ENCODE measurements at regions not wholly inside any gene's neighbourhood (a gene's known extent, or its start where the extent isn't known, plus 50 kb on each side); places are given as distances from the start of the nearest gene placed in this dataset.
A peak's percentile ranks its signal among the peaks of the same experiment; 100 is the strongest.

DNA sequence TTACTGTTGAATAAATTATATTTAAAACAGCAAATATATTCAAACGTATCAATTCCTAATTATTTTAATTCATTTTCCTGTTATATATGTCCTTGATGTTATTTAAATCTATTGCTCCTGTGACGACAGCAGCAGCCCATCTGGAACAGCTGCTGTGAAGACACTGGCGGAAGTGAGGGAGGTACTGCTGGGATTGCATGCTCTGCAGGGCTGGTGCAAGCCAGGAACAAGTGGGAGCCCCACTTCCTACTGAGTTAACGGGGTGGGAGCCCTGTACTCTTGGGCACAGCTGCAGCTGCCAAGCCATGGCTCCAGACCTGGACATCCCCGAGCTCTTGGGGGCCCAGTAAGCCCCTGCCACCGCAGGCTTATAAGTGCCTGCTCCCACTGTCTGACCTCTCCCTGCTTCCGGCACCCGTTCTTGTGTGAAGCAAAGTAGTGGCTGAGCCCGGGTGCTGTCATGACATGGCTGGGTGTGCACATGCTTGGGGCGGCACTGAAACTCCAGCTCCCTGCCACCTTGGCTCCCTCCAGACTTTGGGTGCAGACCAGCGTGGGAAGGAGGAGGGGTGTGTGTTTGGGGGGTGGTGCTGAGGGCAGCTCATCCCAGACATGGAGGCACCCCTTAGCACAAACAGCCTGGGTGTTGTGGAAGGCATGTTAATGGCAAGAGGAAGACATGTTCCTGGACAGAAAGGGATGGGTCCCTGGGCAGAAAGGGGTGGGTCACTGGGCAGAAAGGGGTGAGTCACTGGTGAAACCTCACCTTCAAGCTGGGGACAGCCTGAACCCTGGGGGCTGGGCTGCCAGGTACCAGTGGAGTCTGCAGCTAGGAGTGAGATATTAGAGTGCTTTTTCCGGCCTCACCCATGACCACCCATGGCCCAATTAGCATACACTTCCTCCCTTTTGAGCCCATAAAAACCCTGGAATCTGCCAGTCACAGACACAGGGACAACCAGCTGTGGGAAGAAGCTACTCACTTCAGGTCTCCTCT, 1981.3 kb upstream of the IGFBP7 start:
- DNase-seq, result no peak

DNA sequence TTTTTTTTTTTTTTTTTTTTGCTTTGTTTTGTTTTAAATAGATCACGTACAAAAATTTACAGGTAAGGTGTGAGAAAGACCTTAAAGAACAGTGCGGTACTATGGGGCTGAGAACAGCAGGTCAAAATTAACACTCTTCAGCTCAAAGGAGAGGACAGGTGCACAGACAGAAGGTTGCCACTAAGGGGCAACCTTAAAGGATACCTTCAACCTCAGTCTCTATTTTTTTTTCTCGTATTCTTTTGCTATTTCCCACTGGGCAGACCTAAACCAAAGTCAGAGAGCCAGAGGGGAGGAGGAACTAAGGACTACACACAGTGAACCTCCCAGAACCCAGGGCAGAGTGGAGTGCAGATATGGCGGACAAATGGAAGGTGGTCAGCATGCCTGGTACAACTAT, 1984.3 kb upstream of the IGFBP7 start:
- DNase-seq, result no peak

DNA sequence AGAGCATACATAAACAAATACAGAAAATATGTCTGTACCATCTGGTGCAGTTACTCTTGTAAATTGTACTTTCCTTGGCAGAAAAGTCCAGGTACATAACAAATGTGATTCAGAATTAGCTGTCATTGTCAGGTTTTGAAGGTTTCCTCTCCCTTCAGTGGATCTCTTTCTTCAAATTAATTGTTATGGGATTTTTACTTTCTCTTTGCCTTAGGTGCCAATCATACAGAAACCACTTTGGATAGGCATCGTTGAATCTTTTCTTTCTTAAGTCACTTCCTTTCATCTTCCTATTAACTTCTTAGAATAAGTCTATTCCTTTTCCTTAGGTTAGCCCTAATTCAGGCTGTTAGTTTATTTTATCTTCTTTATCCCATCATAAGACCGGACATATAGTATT, 1992.1 kb upstream of the IGFBP7 start:
- no peak for DNase-seq

DNA sequence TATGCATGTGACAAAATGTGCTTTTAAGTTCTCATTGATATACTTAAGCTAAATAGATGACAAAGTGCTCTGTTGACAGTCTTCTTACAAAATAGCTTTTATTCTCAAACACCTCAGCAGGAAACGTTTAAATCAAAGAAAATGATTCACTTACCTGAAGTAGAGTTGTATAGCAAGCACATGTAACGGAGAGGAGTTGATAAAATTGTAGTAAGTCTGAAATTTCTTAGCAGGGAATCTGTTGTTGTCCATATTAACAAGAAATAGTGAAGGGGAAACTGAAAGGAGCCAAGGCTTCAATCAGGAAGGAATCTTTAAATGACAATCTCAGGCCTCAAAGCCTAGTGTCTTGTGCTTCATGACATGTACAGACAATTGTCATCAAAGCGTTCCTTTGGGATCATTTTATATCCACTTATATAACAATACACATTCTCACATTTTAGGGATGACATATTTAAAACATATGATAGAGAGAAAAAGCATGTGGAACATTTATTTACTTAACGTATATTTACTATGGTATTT, 2010.2 kb upstream of the IGFBP7 start:
- no peak for DNase-seq

DNA sequence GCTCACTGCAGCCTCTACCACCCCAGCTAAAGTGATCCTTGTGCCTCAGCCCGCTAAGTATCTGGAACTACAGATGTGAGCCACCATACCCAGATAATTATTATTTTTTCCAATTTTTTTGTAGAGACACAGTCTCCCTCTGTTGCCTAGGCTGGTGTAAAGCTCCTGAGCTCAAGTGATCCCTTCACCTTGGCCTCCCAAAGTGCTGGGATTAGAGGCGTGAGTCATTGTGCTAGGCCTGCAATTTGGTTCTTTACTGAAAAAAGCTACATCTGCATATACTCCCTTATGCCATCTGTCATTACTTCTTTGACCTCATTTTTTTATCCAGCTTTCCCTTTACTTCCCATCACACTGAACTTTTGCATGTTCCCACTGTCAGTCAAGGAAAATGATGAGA, 2012.4 kb upstream of the IGFBP7 start:
- no peak for DNase-seq

DNA sequence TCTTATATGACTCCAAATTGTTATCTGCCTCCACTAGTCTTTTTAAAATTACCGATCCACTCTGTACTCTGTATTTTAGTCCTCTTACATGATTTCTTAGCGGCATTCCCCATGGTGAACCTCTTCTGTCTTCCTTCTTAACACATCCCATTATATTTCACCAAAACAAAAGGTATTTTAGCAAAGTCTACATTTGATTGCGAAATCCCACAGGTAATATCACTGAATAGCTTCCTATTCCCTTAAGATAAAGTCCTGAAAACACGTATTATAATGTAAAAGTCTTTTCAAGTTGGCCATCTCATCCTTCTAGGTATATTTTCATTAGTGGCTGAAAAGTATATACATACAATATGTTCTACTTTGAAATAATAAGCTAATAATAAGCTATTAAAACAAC, 2016.0 kb upstream of the IGFBP7 start:
- DNase-seq, result no peak

DNA sequence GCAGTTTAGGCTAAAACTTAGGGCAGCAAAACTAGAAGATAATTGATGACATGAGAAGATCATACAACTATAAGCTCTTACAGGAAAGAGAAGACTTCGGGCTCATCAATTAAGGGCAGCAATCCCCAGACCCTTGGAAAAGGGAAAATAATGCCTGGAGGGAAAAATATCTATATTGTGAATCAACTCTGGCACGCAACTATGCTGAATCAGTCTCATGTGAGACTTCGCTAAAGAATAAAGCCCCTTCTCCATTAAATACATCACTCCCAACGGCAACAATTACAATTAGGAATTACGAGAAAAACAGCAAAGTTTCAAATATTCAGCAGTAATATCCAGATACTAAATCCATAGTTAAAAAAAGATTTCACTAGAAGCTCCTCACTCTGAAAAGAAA, 2016.8 kb upstream of the IGFBP7 start:
- no peak for DNase-seq

DNA sequence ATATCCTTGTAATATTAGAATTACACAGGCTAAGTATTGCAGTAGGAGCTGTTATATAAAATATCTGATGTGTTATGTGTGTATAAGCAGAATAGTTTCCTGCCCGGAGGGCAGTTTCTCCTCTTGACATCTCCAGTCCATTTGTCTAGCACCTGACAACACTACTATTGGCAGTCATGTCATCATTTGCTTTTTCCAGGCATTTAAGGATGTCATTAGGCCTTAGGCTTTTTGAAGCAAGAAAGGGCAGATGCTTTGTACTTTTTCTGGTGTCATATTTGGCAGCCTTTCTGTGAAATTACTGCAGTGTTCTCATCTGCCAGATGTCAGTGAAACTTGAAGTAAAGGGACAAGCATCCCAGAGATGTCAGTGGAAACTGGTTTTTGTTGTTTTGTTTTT, 2017.6 kb upstream of the IGFBP7 start:
- no peak for DNase-seq

DNA sequence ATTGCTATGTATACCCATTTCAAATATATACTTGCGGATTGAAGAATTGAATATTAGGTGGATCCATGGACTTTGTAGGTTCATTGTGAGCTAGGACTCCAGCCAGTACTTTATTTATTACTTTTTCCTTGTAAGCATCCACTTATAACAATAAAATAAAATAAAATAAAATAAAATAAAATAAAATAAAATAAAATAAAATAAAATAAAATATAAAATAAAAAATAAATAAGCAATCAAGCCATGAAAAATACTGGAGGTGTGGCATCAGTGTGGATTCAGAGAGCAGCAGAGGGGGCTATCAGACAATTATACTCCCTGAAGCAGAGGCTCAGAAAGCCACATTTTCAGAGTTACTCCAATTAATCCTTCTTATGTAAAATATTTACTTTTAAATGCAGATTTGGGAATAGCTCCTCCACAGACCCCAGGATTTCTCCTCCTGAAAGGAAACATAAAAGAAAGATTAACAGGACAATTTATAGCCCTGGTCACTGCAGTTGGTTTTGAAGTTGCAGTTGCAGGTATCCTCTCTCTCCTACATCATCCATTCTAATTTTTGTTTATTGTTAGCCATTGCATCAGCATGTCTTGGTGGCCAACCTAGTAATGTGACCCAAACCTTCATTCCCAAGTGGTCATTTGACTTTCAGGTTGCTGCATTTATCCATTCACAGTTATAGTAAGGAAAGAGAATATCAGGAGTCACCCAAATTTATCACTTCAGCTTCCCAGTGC, 2025.2 kb upstream of the IGFBP7 start:
- DNase-seq, result no peak

DNA sequence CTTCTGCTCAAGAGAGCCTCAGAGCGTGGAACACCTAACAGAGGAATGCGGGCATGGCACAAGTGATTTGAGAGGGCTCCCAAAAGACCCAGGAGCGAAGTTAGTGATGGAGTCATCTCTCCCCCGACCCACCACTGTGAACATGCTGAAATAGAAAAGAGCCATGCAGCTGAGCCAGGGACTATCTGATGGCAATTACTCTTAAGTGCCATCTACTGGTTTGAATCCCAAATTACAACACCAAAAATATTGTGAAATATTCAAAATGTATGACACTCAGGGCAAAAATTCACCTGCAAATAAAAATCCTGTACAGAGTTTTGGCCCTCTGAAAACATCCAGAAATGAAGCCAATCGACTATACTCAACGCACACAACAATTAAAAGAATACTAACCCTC, 2038.9 kb upstream of the ADGRL3 start:
- DNase-seq, result no peak

DNA sequence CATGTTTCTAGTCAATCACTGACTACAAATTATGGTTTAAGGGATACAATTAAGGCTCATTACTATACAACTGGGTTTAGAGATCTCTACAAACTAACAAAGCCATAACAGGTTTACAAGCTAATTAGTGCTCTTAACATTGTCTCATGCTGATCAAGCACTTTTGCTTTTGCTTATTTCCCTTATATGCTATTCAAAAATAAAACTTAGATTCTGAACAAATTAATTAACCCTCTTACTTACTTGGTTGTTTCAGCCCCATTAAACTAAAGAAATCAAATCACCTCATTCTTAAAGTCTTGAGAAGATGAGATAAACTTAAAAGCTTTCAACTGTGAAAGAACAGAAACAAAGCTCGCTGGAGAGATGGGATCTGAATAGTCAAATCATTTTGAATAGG, 2024.5 kb upstream of the ADGRL3 start:
- DNase-seq, result no peak

DNA sequence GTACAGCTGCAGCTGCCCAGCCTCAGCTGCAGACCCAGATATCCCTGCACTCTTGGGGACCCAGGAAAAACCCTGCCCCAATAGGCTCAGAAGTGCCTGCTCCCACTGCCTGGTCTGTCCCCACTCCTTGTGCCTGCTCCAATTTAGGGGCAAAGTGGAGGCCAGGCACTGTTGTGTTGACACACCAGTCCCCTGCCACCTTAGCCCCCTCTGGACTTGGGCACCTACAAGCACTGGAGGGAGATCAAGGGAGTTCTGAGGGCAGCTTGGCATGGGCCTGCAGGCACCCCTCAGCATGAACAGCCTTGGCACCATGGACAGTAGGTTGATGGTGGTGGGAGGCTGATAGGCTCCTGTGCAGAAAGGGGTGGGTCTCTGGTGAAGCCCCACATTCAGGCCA, 2020.8 kb upstream of the ADGRL3 start:
- no peak for DNase-seq

DNA sequence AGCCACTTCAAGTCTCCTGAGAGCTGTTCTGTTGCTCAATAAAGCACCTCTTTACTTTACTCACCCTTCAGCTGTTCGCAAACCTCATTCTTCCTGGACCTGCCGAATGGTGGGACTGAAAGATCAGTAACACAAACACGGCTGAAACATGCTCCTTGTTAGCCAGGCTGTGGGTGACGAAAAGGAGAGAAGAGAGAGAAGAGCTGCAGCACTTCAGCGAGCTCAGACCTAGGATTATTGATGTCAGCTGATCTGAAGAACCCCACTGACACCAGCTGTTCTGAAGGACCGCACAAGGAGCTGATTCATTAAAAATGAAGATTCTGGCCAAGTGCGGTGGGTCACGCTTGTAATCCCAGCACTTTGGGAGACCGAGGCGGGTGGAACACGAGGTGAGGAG, 2020.0 kb upstream of the ADGRL3 start:
- no peak for DNase-seq

DNA sequence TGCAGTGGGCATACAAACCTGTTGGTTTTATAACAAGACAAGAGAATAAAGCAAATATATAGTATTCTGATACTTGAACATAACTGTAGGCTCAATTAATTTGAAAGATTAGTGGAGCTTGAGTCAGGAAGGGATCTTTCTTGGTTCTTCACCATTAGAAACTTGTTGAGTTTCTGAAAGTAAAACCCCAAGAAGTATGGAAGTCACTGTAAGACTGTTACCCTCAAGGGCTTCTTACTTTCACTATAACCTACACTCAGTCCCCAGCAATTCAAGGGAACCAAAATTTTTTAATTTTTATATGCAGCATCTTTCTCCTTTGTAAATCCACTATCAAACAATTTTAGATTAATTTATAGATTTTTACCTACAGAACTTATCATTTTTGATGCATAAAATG, 2019.2 kb upstream of the ADGRL3 start:
- DNase-seq, result no peak

DNA sequence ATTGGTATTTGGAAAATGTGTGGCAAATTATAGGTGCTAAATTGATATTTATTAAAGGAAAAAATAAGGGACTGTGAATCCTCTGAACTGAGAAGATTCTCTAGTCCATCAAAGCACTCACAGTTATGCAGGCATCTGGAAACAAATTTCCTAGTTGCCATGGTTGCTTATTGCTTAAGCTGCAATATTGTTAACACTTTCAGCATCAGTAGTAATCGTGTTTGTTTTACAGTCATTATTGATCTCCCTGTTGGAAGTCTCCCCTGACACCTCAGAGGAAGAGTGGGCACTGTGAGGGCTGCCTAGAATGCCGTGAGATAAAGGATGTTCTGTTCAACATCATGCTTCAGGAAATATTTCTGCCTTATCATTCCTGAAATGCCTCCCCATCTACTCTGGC, 2004.3 kb upstream of the ADGRL3 start:
- no peak for DNase-seq

DNA sequence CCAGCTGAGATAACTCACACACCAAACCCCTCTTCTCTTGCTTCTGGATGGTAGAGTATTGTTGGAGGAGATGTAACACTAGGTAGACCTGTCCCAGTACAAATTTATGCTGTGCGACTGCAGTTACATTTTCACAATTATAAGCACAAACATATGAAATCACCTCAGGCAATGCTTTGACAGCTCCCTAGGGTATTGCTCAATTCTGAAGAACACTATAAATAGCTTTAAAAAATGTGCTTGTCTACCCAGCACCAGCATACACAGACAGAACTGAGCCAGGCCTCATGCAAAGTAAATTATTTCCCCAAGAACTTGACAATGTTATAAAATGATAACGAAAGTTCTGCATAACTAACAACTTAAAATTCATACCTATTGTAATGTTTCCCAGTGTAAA, 1999.1 kb upstream of the ADGRL3 start:
- DNase-seq, result no peak

DNA sequence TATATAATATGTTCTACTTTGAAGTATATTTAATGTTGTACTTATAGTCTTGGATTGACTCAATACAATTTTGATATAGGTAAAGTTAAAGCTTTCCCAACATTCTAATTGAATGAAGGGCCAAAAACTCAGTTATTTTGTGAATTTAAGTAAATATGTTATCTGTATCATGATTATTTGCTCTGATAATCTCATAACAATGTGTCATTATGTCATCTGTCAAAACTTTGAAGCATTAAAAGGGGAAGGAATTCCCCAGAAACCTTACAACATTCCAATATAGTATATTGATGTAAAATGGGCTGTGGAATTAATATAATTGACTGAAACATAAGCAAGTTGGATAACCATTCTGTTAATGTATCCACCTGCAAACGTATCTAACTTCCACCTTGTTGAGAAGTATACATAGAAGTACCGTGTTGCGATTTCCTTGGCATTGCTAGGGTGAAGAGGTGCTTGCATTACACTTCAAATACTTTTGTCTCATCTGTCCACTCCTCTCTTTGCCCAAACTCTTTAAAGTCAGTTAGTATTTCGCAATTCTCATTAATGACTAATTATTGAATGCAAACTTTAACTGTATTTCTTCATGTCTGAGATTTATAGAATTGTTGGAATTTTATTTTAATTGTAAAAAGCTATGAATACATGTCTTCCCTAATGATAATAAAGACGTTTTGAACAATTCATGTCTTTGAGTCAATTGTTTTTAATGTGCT, 1982.1 kb upstream of the ADGRL3 start:
- no peak for DNase-seq

DNA sequence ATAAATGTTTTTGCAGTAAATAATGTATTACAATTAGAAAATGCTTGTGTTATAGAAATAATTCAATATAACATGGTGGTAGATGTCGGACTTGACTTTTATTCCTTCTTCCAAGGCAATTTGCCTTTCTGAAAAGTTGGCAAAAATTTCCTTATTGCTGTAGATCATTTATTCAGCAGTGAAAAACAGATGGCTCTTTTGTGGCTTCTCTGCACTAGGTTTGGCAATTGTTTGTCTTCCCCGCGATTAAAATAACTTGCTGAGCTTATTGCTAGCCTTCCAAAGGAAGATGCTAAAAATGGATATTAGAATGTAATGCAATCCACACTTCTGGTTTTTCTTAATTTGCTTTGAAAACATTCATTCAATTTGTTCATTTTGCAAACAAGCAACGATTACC, 1977.9 kb upstream of the ADGRL3 start:
- DNase-seq, result no peak

DNA sequence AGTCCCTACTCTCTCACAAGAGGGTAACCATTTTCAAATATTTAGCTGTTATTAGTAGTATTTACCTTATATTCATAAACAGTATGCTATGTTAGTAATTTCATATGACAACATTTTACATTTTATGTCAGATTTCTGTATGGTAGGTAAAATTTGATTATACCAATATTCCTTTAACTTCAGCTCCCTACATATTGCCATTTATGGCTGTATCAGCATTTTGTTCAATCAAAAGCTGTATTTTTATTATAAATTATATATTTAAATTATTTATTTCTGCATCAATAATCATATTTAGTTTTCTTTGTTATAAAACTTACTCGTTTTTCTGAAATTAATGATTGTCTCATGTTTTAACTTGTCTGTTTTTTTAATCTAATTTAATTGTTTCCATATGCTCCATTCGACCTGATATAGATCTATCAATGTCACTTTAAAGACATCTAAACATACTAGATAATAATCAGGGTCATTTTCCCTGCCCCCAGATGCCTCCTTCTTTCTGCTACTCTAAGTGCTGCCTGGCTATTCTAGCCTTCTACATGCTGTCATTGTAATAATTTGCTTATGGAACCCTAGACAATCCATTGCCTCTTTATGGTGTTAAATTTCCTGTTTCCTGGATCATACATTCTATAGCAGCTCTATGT, 1976.7 kb upstream of the ADGRL3 start:
- no peak for DNase-seq

DNA sequence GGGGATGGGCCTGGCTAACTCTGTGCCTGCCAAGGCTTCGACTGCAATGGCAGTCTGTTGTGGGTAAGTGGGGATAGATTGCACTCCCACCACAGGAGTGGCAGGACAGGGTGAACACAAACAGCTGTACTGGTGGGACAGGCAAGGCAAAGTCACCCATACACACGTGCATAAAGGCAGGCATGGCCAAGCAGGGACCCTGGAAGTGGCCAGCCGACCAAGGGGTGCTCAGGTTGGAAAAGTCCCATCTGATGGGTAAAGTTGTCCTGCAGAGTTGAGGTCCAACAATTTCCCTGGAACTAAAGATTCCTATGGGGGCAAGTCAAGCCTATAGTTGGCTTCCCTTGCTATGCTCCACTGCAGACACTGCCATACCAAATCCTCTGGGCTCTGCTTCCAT, 1961.9 kb upstream of the ADGRL3 start:
- DNase-seq, result no peak

DNA sequence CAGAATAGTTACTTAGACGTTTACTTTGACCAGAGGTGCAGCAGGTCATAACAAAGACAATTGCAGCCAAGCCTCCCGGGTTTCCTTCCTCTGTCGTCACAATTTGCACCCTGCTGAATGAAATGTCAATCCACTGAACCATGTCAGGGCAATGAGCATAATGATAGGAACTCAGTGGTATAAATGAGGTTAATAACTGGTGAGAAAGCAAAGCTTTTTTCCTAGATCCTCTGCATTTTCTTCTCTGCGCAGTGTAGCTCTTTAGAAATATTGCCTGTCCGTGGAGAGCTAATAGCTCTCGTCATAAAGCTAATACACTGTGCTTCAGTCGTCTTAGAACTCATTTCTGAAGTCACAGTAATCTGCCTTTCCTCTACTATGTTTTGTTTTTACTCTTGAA, 1960.1 kb upstream of the ADGRL3 start:
- no peak for DNase-seq

DNA sequence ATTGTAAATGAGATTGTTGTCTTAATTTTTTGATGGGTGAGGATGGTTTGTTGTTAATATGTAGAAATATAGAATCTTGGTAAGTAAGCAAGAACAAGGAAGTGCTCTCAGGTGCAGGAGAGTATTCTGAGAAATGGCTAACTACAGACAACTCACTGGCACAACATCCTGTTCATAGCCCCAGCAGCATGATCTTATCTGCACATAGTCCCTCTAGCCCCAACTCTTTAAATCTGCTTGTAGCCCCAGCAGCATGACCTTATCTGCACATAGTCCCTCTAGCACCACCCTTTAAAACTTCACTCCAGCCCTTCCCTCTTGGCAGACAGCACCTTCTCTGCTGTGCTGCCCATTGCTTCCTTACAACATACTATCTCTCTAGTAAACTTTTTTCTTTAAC, 1957.1 kb upstream of the ADGRL3 start:
- DNase-seq, result peak; percentile 2

DNA sequence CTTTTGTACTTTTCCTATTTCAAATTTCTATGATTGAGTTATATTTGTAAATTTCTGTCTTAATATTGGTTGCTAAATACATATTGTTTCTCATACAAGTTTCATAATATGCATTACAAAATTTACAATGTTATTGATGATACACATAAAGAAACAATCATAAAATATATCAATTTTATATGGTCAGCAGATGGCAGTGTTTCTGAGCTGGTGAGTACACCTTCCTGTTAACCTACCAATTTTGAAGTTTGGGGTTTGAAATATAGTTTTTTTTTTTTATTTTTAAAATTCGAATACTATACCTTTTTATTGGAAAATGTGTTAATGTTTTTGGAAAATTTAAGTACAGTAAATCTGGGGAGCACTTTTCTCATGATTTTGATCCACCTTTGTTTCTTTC, 1953.1 kb upstream of the ADGRL3 start:
- DNase-seq, result peak; percentile 25
